ENCODE measurements at regions not wholly inside any gene's neighbourhood (a gene's known extent, or its start where the extent isn't known, plus 50 kb on each side); places are given as distances from the start of the nearest gene placed in this dataset.
"Not testable (repeated sequence)": the region's sequence is repeated elsewhere in the genome, so short reads cannot be mapped to it uniquely, and the experiment has no call there.

GRCh38 chr18:11372163-11372562, 222.8 kb upstream of the PIEZO2 start:
- Histone ChIP-seq H3K27me3 (replicated peaks in 2 of 5; ENCODE audit: control insufficient read depth in 4 of 5, insufficient read depth in 5 of 5, low read length in 4 of 5) (no peaks in the 10 kb centered on the region), H3K4me1 (ENCODE audit: control extremely low read depth in 1 of 4, control insufficient read depth in 4 of 4, insufficient read depth in 4 of 4, low read length in 3 of 4) (peaks cover 0 to 13% (median 7%) of the 10 kb centered on the region in 4 experiments), H3K9me3 (ENCODE audit: control extremely low read depth in 1 of 5, control insufficient read depth in 4 of 5, insufficient read depth in 2 of 5, low read depth in 1 of 5, low read length in 4 of 5) (no peaks in the 10 kb centered on the region), H3K36me3 (ENCODE audit: control insufficient read depth in 4 of 4, insufficient read depth in 4 of 4, low read length in 3 of 4) (no peaks in the 10 kb centered on the region), H3K4me3 (ENCODE audit: control insufficient read depth in 1 of 7, extremely low read depth in 1 of 7, insufficient read depth in 4 of 7, low read depth in 2 of 7, low read length in 6 of 7) (no peak overlapping the region), H3K27ac (ENCODE audit: insufficient read depth in 1 of 2, low read depth in 1 of 2, low read length in 2 of 2, poor library complexity in 1 of 2, severe bottlenecking in 2 of 2) (no peak overlapping the region)
- WGBS (ENCODE audit: insufficient coverage) = no CpG with 5 or more reads among the region's 2 CpGs
- CTCF ChIA-PET = no interaction called here
- POLR2A ChIA-PET = interaction anchor here (0.5 kb wide), 1 partner anchor 21 kb away, joined by 4 read pairs; no protein-coding TSS in a partner anchor
- no peak for DNase-seq

- H3K36me3 ChIP-seq (ENCODE audit: control insufficient read depth in 4 of 4, insufficient read depth in 4 of 4, low read length in 3 of 4) = no peaks in the 10 kb centered on the region
- POLR2A ChIA-PET = no interaction called here
- peaks cover 0 to 13% (median 7%) of the 10 kb centered on the region in 4 experiments for H3K4me1 ChIP-seq (ENCODE audit: control extremely low read depth in 1 of 4, control insufficient read depth in 4 of 4, insufficient read depth in 4 of 4, low read length in 3 of 4)
- CTCF ChIA-PET = interaction anchor here (1.1 kb wide), 1 partner anchor 23 kb away, joined by 3 read pairs; no protein-coding TSS in a partner anchor
- peak overlapping the region in 1 of 2 experiments; percentile 8 for H3K27ac ChIP-seq (ENCODE audit: insufficient read depth in 1 of 2, low read depth in 1 of 2, low read length in 2 of 2, poor library complexity in 1 of 2, severe bottlenecking in 2 of 2)
- H3K4me3 ChIP-seq (ENCODE audit: control insufficient read depth in 1 of 7, extremely low read depth in 1 of 7, insufficient read depth in 4 of 7, low read depth in 2 of 7, low read length in 6 of 7) = peak overlapping the region in 1 of 7 experiments; percentile 31
- H3K9me3 ChIP-seq (ENCODE audit: control extremely low read depth in 1 of 5, control insufficient read depth in 4 of 5, insufficient read depth in 2 of 5, low read depth in 1 of 5, low read length in 4 of 5) = no peaks in the 10 kb centered on the region
- H3K27me3 ChIP-seq (replicated peaks in 2 of 5; ENCODE audit: control insufficient read depth in 4 of 5, insufficient read depth in 5 of 5, low read length in 4 of 5) = no peaks in the 10 kb centered on the region
- peak; percentile 56 to 89 (median 80) for DNase-seq
- WGBS (ENCODE audit: insufficient coverage) = 0% methylated on average over 1 of the region's 7 CpGs
Measured at GRCh38 chr18:11369556-11369955, 220.2 kb upstream of the PIEZO2 start.

- no peaks in the 10 kb centered on the region for H3K36me3 ChIP-seq (ENCODE audit: control insufficient read depth in 4 of 4, insufficient read depth in 4 of 4, low read length in 3 of 4)
- H3K27ac ChIP-seq (ENCODE audit: insufficient read depth in 1 of 2, low read depth in 1 of 2, low read length in 2 of 2, poor library complexity in 1 of 2, severe bottlenecking in 2 of 2) = no peak overlapping the region
- no peak overlapping the region for H3K4me3 ChIP-seq (ENCODE audit: control insufficient read depth in 1 of 7, extremely low read depth in 1 of 7, insufficient read depth in 4 of 7, low read depth in 2 of 7, low read length in 6 of 7)
- DNase-seq = peak in 2 of 3 donors; percentile 64 to 72
- POLR2A ChIA-PET = no interaction called here
- peaks cover 0 to 13% (median 7%) of the 10 kb centered on the region in 4 experiments for H3K4me1 ChIP-seq (ENCODE audit: control extremely low read depth in 1 of 4, control insufficient read depth in 4 of 4, insufficient read depth in 4 of 4, low read length in 3 of 4)
- CTCF ChIA-PET = no interaction called here
- 68% methylated on average over 3 of the region's 4 CpGs for WGBS (ENCODE audit: insufficient coverage)
- no peaks in the 10 kb centered on the region for H3K9me3 ChIP-seq (ENCODE audit: control extremely low read depth in 1 of 5, control insufficient read depth in 4 of 5, insufficient read depth in 2 of 5, low read depth in 1 of 5, low read length in 4 of 5)
- no peaks in the 10 kb centered on the region for H3K27me3 ChIP-seq (replicated peaks in 2 of 5; ENCODE audit: control insufficient read depth in 4 of 5, insufficient read depth in 5 of 5, low read length in 4 of 5)
Measured at GRCh38 chr18:11368020-11368419, 218.7 kb upstream of the PIEZO2 start.

GRCh38 chr18:11367351-11367750, 218.0 kb upstream of the PIEZO2 start:
- H3K27me3 ChIP-seq (replicated peaks in 2 of 5; ENCODE audit: control insufficient read depth in 4 of 5, insufficient read depth in 5 of 5, low read length in 4 of 5) = no peaks in the 10 kb centered on the region
- no peak overlapping the region for H3K4me3 ChIP-seq (ENCODE audit: control insufficient read depth in 1 of 7, extremely low read depth in 1 of 7, insufficient read depth in 4 of 7, low read depth in 2 of 7, low read length in 6 of 7)
- POLR2A ChIA-PET = no interaction called here
- H3K4me1 ChIP-seq (ENCODE audit: control extremely low read depth in 1 of 4, control insufficient read depth in 4 of 4, insufficient read depth in 4 of 4, low read length in 3 of 4) = peaks cover 0 to 13% (median 7%) of the 10 kb centered on the region in 4 experiments
- H3K36me3 ChIP-seq (ENCODE audit: control insufficient read depth in 4 of 4, insufficient read depth in 4 of 4, low read length in 3 of 4) = no peaks in the 10 kb centered on the region
- H3K27ac ChIP-seq (ENCODE audit: insufficient read depth in 1 of 2, low read depth in 1 of 2, low read length in 2 of 2, poor library complexity in 1 of 2, severe bottlenecking in 2 of 2) = no peak overlapping the region
- CTCF ChIA-PET = interaction anchor here (0.8 kb wide), 1 partner anchor 12 kb away, joined by 3 read pairs; no protein-coding TSS in a partner anchor
- H3K9me3 ChIP-seq (ENCODE audit: control extremely low read depth in 1 of 5, control insufficient read depth in 4 of 5, insufficient read depth in 2 of 5, low read depth in 1 of 5, low read length in 4 of 5) = no peaks in the 10 kb centered on the region
- DNase-seq = no peak

- 100% methylated on average over 4 of the region's 4 CpGs for WGBS (ENCODE audit: insufficient coverage)
- no peak overlapping the region for H3K27ac ChIP-seq (ENCODE audit: insufficient read depth in 1 of 2, low read depth in 1 of 2, low read length in 2 of 2, poor library complexity in 1 of 2, severe bottlenecking in 2 of 2)
- ChIA-PET POLR2A (no interaction called here), CTCF (no interaction called here)
- peaks cover 0 to 13% (median 7%) of the 10 kb centered on the region in 4 experiments for H3K4me1 ChIP-seq (ENCODE audit: control extremely low read depth in 1 of 4, control insufficient read depth in 4 of 4, insufficient read depth in 4 of 4, low read length in 3 of 4)
- no peak for DNase-seq
- no peaks in the 10 kb centered on the region for H3K27me3 ChIP-seq (replicated peaks in 2 of 5; ENCODE audit: control insufficient read depth in 4 of 5, insufficient read depth in 5 of 5, low read length in 4 of 5)
- no peak overlapping the region for H3K4me3 ChIP-seq (ENCODE audit: control insufficient read depth in 1 of 7, extremely low read depth in 1 of 7, insufficient read depth in 4 of 7, low read depth in 2 of 7, low read length in 6 of 7)
- no peaks in the 10 kb centered on the region for H3K36me3 ChIP-seq (ENCODE audit: control insufficient read depth in 4 of 4, insufficient read depth in 4 of 4, low read length in 3 of 4)
- no peaks in the 10 kb centered on the region for H3K9me3 ChIP-seq (ENCODE audit: control extremely low read depth in 1 of 5, control insufficient read depth in 4 of 5, insufficient read depth in 2 of 5, low read depth in 1 of 5, low read length in 4 of 5)
Measured at GRCh38 chr18:11366410-11366809, 217.0 kb upstream of the PIEZO2 start.

- H3K27ac ChIP-seq (ENCODE audit: insufficient read depth in 1 of 2, low read depth in 1 of 2, low read length in 2 of 2, poor library complexity in 1 of 2, severe bottlenecking in 2 of 2) = no peak overlapping the region
- no peak overlapping the region for H3K4me3 ChIP-seq (ENCODE audit: control insufficient read depth in 1 of 7, extremely low read depth in 1 of 7, insufficient read depth in 4 of 7, low read depth in 2 of 7, low read length in 6 of 7)
- ChIA-PET CTCF (no interaction called here), POLR2A (no interaction called here)
- no peaks in the 10 kb centered on the region for H3K27me3 ChIP-seq (replicated peaks in 2 of 5; ENCODE audit: control insufficient read depth in 4 of 5, insufficient read depth in 5 of 5, low read length in 4 of 5)
- no peaks in the 10 kb centered on the region for H3K9me3 ChIP-seq (ENCODE audit: control extremely low read depth in 1 of 5, control insufficient read depth in 4 of 5, insufficient read depth in 2 of 5, low read depth in 1 of 5, low read length in 4 of 5)
- no peaks in the 10 kb centered on the region for H3K36me3 ChIP-seq (ENCODE audit: control insufficient read depth in 4 of 4, insufficient read depth in 4 of 4, low read length in 3 of 4)
- no peak for DNase-seq
- H3K4me1 ChIP-seq (ENCODE audit: control extremely low read depth in 1 of 4, control insufficient read depth in 4 of 4, insufficient read depth in 4 of 4, low read length in 3 of 4) = no peaks in the 10 kb centered on the region
- WGBS (ENCODE audit: insufficient coverage) = 100% methylated on average over 1 of the region's 1 CpG
Measured at GRCh38 chr18:11362856-11363255, 213.5 kb upstream of the PIEZO2 start.

- H3K9me3 ChIP-seq (ENCODE audit: control extremely low read depth in 1 of 5, control insufficient read depth in 4 of 5, insufficient read depth in 2 of 5, low read depth in 1 of 5, low read length in 4 of 5); DNase-seq; H3K27ac ChIP-seq (ENCODE audit: insufficient read depth in 1 of 2, low read depth in 1 of 2, low read length in 2 of 2, poor library complexity in 1 of 2, severe bottlenecking in 2 of 2); H3K27me3 ChIP-seq (replicated peaks in 2 of 5; ENCODE audit: control insufficient read depth in 4 of 5, insufficient read depth in 5 of 5, low read length in 4 of 5); H3K4me1 ChIP-seq (ENCODE audit: control extremely low read depth in 1 of 4, control insufficient read depth in 4 of 4, insufficient read depth in 4 of 4, low read length in 3 of 4); H3K4me3 ChIP-seq (ENCODE audit: control insufficient read depth in 1 of 7, extremely low read depth in 1 of 7, insufficient read depth in 4 of 7, low read depth in 2 of 7, low read length in 6 of 7); H3K36me3 ChIP-seq (ENCODE audit: control insufficient read depth in 4 of 4, insufficient read depth in 4 of 4, low read length in 3 of 4); POLR2A ChIA-PET: not testable (repeated sequence)
- no CpG with 5 or more reads among the region's 6 CpGs for WGBS (ENCODE audit: insufficient coverage)
- CTCF ChIA-PET = interaction anchor here (1.0 to 1.1 kb wide), 2 partner anchors 12 to 53 kb away, joined by 3 read pairs; no protein-coding TSS in a partner anchor
Measured at GRCh38 chr18:11361862-11362261, 212.5 kb upstream of the PIEZO2 start.
